ENCODE measurements at regions not wholly inside any gene's neighbourhood (a gene's known extent, or its start where the extent isn't known, plus 50 kb on each side); places are given as distances from the start of the nearest gene placed in this dataset.
"Not testable (repeated sequence)": the region's sequence is repeated elsewhere in the genome, so short reads cannot be mapped to it uniquely, and the experiment has no call there.

DNA sequence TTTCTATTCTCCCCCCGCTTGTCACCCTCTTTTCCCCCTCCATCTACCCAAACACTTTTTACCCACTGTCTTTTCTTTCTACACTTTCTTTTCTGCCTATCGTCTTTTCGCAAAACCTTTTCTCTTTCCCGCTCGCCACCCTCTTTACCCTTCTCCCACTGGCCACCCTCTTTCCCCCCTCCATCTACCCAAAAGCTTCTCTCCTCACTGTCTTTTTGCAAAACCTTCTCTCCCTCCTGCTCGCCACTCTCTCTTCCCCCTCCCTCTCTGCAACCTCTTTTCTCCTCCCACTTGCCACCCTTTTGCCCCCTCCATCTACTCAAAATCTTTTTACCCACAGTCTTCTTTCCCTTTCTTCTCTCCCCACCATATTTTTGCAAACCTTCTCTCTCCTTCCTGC, 4462.8 kb upstream of the OR11H1 start:
- TF ChIP-seq POLR2A (IDR thresholded peaks at IDR 0.05; ENCODE audit: low read depth, low read length); CTCF (conservative IDR thresholded peaks at IDR 0.05; ENCODE audit: low read depth, low read length); RFX5 (IDR thresholded peaks at IDR 0.05; ENCODE audit: low read depth, low read length); SMC3 (IDR thresholded peaks at IDR 0.05; ENCODE audit: low read depth, low read length); RAD21 (IDR thresholded peaks at IDR 0.05; ENCODE audit: low read length); CEBPB (IDR thresholded peaks at IDR 0.05; ENCODE audit: low read depth, low read length); MXI1 (IDR thresholded peaks at IDR 0.05; ENCODE audit: borderline replicate concordance, low read depth, low read length); MAZ (IDR thresholded peaks at IDR 0.05; ENCODE audit: borderline replicate concordance, low read depth, low read length); NFE2L2 (IDR thresholded peaks at IDR 0.05; ENCODE audit: low read depth, low read length): not testable (repeated sequence)

Data from IMR-90 (cell line).